ENCODE measurements at regions not wholly inside any gene's neighbourhood (a gene's known extent, or its start where the extent isn't known, plus 50 kb on each side); places are given as distances from the start of the nearest gene placed in this dataset.

GRCh38 chr11:81634483-81634882 lies 1099.2 kb downstream of the FAM181B start:
- no peaks in the 10 kb centered on the region for H3K27me3 ChIP-seq (ENCODE audit: control insufficient read depth in 1 of 2, insufficient read depth in 2 of 2, low read length in 2 of 2)
- no peaks in the 10 kb centered on the region for H3K4me1 ChIP-seq (ENCODE audit: insufficient read depth, low read length)
- H3K36me3 ChIP-seq (ENCODE audit: insufficient read depth, low read length) = no peaks in the 10 kb centered on the region

DNA sequence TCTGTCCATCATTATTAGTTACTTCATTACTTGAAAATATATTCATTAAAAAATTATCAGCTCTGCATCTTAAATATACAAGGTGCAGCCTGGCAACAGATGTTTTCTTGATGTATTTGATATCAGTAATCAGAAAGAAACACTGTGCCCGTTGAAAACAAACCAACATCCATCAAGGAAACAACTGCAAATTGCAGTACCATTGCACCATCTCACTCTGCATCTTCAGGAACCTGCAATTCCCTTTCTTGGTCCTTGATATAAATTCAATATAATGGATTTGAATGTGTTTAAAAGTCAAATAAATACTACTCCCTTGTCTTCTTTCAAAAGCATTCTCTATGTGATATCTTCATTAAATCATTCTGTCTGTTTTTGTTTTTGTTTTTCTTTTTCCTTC lies 1131.2 kb downstream of the FAM181B start:
- H3K4me1 ChIP-seq (ENCODE audit: insufficient read depth, low read length) = no peaks in the 10 kb centered on the region
- no peaks in the 10 kb centered on the region for H3K27me3 ChIP-seq (ENCODE audit: control insufficient read depth in 1 of 2, insufficient read depth in 2 of 2, low read length in 2 of 2)
- H3K9me3 ChIP-seq (ENCODE audit: low read length) = no peaks in the 10 kb centered on the region
- H3K27ac ChIP-seq (ENCODE audit: low read depth, low read length) = no peak overlapping the region
- H3K4me3 ChIP-seq (ENCODE audit: low read depth in 1 of 2, low read length in 2 of 2) = no peak overlapping the region
- no peak overlapping the region for H3K9ac ChIP-seq (ENCODE audit: low read length)
- no peaks in the 10 kb centered on the region for H3K36me3 ChIP-seq (ENCODE audit: insufficient read depth, low read length)

More at GRCh38 chr11:81634483-81634882, 1099.2 kb downstream of the FAM181B start:
- Histone ChIP-seq H3K9me3 (ENCODE audit: low read length) (no peaks in the 10 kb centered on the region), H3K4me3 (ENCODE audit: low read depth in 1 of 2, low read length in 2 of 2) (no peak overlapping the region), H3K27ac (ENCODE audit: low read depth, low read length) (no peak overlapping the region), H3K9ac (ENCODE audit: low read length) (no peak overlapping the region)

DNA sequence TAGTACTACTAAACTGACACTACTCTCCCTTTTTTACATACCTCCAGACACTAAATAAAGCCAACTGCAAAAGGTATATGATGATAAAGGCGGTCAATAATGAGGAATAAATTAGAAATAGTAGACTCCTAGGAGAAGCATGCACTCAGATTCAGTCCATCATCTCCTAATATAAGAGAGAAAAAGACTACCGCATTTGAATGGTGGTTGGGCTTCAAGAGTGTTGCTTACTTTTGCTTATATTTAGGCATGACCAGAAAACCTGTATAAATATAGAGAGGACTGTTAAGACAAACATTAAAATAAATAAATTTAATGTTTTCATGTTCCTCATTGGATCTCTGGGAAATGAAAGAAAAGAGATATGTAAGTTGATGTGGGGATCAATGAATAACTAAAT lies 1137.0 kb downstream of the FAM181B start:
- H3K27me3 ChIP-seq (ENCODE audit: control insufficient read depth in 1 of 2, insufficient read depth in 2 of 2, low read length in 2 of 2) = no peaks in the 10 kb centered on the region
- H3K9me3 ChIP-seq (ENCODE audit: low read length) = no peaks in the 10 kb centered on the region
- H3K4me3 ChIP-seq (ENCODE audit: low read depth in 1 of 2, low read length in 2 of 2) = no peak overlapping the region
- no peaks in the 10 kb centered on the region for H3K4me1 ChIP-seq (ENCODE audit: insufficient read depth, low read length)
- no peak overlapping the region for H3K27ac ChIP-seq (ENCODE audit: low read depth, low read length)
- no peak overlapping the region for H3K9ac ChIP-seq (ENCODE audit: low read length)
- no peaks in the 10 kb centered on the region for H3K36me3 ChIP-seq (ENCODE audit: insufficient read depth, low read length)

GRCh38 chr11:81585390-81585933 lies 1148.2 kb downstream of the FAM181B start:
- H3K27ac ChIP-seq (ENCODE audit: low read depth, low read length) = no peak overlapping the region
- H3K4me1 ChIP-seq (ENCODE audit: insufficient read depth, low read length) = no peaks in the 10 kb centered on the region
- H3K9me3 ChIP-seq (ENCODE audit: low read length) = no peaks in the 10 kb centered on the region
- H3K4me3 ChIP-seq (ENCODE audit: low read depth in 1 of 2, low read length in 2 of 2) = no peak overlapping the region
- H3K27me3 ChIP-seq (ENCODE audit: control insufficient read depth in 1 of 2, insufficient read depth in 2 of 2, low read length in 2 of 2) = no peaks in the 10 kb centered on the region
- H3K9ac ChIP-seq (ENCODE audit: low read length) = no peak overlapping the region
- no peaks in the 10 kb centered on the region for H3K36me3 ChIP-seq (ENCODE audit: insufficient read depth, low read length)

DNA sequence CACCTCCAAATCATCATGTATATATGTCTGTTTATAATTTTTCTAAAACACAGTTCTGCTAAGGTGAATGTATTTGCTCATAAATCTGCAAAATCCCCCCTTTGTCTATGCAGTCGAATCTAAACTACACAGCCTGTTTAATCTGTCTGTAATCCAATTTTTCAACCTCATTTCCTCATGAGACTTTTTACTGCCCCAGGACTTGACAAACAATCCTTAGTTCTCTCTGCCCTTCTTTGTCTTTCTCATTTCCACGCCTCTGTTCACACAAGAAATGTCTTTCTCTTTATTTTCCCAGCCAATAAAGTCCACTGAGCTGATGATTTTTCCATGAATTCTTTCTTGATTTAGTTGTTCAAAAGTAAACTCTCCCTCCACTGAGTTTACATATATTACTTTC lies 1154.3 kb downstream of the FAM181B start:
- no peaks in the 10 kb centered on the region for H3K36me3 ChIP-seq (ENCODE audit: insufficient read depth, low read length)
- no peaks in the 10 kb centered on the region for H3K27me3 ChIP-seq (ENCODE audit: control insufficient read depth in 1 of 2, insufficient read depth in 2 of 2, low read length in 2 of 2)
- no peak overlapping the region for H3K9ac ChIP-seq (ENCODE audit: low read length)
- no peak overlapping the region for H3K4me3 ChIP-seq (ENCODE audit: low read depth in 1 of 2, low read length in 2 of 2)
- no peaks in the 10 kb centered on the region for H3K4me1 ChIP-seq (ENCODE audit: insufficient read depth, low read length)
- no peaks in the 10 kb centered on the region for H3K9me3 ChIP-seq (ENCODE audit: low read length)
- H3K27ac ChIP-seq (ENCODE audit: low read depth, low read length) = no peak overlapping the region

GRCh38 chr11:81578571-81578970 lies 1155.1 kb downstream of the FAM181B start:
- Histone ChIP-seq H3K27me3 (ENCODE audit: control insufficient read depth in 1 of 2, insufficient read depth in 2 of 2, low read length in 2 of 2) (no peaks in the 10 kb centered on the region), H3K9ac (ENCODE audit: low read length) (no peak overlapping the region), H3K27ac (ENCODE audit: low read depth, low read length) (no peak overlapping the region), H3K4me1 (ENCODE audit: insufficient read depth, low read length) (no peaks in the 10 kb centered on the region), H3K4me3 (ENCODE audit: low read depth in 1 of 2, low read length in 2 of 2) (no peak overlapping the region), H3K9me3 (ENCODE audit: low read length) (no peaks in the 10 kb centered on the region), H3K36me3 (ENCODE audit: insufficient read depth, low read length) (no peaks in the 10 kb centered on the region)

DNA sequence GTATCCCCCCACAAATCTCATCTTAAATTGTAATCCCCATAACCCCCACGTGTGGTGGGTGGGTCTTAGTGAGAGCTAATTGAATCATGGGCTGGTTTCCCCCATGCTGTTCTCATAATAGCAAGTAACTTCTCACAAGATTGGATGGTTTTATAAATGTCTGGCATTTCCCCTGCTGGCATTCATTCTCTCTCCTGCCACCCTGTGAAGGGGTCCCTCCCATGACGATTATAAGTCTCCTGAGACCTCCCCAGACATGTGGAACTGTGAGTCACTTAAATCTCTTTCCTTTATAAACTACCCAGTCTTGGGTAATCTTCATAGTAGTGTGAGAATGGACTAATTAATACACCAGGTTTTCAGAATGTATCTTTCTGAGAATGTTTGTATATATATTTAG lies 1159.4 kb downstream of the FAM181B start:
- Histone ChIP-seq H3K4me1 (ENCODE audit: insufficient read depth, low read length) (no peaks in the 10 kb centered on the region), H3K9me3 (ENCODE audit: low read length) (no peaks in the 10 kb centered on the region), H3K4me3 (ENCODE audit: low read depth in 1 of 2, low read length in 2 of 2) (no peak overlapping the region), H3K9ac (ENCODE audit: low read length) (no peak overlapping the region), H3K36me3 (ENCODE audit: insufficient read depth, low read length) (no peaks in the 10 kb centered on the region), H3K27me3 (ENCODE audit: control insufficient read depth in 1 of 2, insufficient read depth in 2 of 2, low read length in 2 of 2) (no peaks in the 10 kb centered on the region), H3K27ac (ENCODE audit: low read depth, low read length) (no peak overlapping the region)

GRCh38 chr11:81573367-81573766 lies 1160.3 kb downstream of the FAM181B start:
- Histone ChIP-seq H3K9ac (ENCODE audit: low read length) (no peak overlapping the region), H3K4me3 (ENCODE audit: low read depth in 1 of 2, low read length in 2 of 2) (no peak overlapping the region), H3K27ac (ENCODE audit: low read depth, low read length) (no peak overlapping the region), H3K9me3 (ENCODE audit: low read length) (no peaks in the 10 kb centered on the region), H3K4me1 (ENCODE audit: insufficient read depth, low read length) (no peaks in the 10 kb centered on the region), H3K27me3 (ENCODE audit: control insufficient read depth in 1 of 2, insufficient read depth in 2 of 2, low read length in 2 of 2) (no peaks in the 10 kb centered on the region), H3K36me3 (ENCODE audit: insufficient read depth, low read length) (no peaks in the 10 kb centered on the region)

DNA sequence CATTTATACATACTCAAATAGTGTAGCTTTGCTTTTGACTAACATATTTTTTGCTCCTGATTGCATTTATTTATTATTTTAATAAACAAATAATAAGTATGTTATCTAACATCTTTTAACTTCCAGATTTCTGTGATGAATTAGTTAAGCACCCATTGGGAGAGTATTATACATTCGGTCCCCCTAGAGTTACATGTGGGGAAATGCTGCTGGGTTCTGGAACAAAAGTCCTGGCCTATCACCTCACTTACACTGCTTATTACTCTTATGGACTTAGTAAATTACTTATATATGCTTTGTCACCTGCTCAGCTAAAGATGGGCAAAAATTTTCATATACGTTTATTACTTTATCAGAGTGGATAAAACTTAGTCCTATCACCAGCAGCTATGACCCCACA lies 1163.0 kb downstream of the FAM181B start:
- H3K27me3 ChIP-seq (ENCODE audit: control insufficient read depth in 1 of 2, insufficient read depth in 2 of 2, low read length in 2 of 2) = no peaks in the 10 kb centered on the region
- H3K36me3 ChIP-seq (ENCODE audit: insufficient read depth, low read length) = no peaks in the 10 kb centered on the region
- H3K27ac ChIP-seq (ENCODE audit: low read depth, low read length) = no peak overlapping the region
- H3K4me1 ChIP-seq (ENCODE audit: insufficient read depth, low read length) = no peaks in the 10 kb centered on the region
- H3K4me3 ChIP-seq (ENCODE audit: low read depth in 1 of 2, low read length in 2 of 2) = no peak overlapping the region
- no peak overlapping the region for H3K9ac ChIP-seq (ENCODE audit: low read length)
- H3K9me3 ChIP-seq (ENCODE audit: low read length) = no peaks in the 10 kb centered on the region

DNA sequence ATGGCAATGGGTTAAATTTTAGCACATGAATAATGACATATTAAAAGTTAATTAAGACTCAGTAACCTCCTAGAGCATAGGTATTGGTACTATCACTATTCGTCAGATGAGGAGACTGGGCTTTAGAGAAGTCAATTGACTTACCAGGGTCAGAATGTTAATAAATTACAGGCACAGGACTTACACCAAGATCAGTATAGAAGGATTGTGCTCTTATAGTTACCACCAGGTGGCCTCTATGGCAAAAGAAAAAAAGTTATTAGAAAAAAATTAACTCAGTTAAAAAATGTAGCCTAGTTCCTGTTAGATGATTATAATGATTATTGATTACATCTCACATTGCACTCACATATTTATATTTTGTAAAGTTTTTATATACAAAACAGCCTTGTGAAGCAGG lies 1163.7 kb downstream of the FAM181B start:
- Histone ChIP-seq H3K4me3 (ENCODE audit: low read depth in 1 of 2, low read length in 2 of 2) (no peak overlapping the region), H3K9ac (ENCODE audit: low read length) (no peak overlapping the region), H3K36me3 (ENCODE audit: insufficient read depth, low read length) (no peaks in the 10 kb centered on the region), H3K4me1 (ENCODE audit: insufficient read depth, low read length) (no peaks in the 10 kb centered on the region), H3K27me3 (ENCODE audit: control insufficient read depth in 1 of 2, insufficient read depth in 2 of 2, low read length in 2 of 2) (no peaks in the 10 kb centered on the region), H3K9me3 (ENCODE audit: low read length) (no peaks in the 10 kb centered on the region), H3K27ac (ENCODE audit: low read depth, low read length) (no peak overlapping the region)

DNA sequence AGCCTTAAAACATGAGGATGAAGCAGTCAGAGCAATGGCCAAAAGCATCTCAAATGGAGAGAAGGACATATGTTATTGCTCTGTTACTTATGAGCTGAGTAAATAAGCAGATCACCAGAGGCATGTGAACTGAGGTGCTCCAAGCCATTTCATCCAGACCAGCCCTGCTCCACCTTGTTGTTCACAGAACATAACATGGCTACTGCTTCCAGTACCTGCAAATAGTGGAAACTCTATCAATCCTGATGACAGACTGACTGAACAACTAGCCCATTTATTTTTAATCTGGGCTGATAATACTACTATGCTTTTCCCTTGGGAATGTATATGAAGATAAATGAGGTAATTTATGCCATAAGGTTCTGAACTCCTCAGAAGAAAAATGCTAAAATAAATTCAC lies 1164.7 kb downstream of the FAM181B start:
- H3K27me3 ChIP-seq (ENCODE audit: control insufficient read depth in 1 of 2, insufficient read depth in 2 of 2, low read length in 2 of 2) = no peaks in the 10 kb centered on the region
- no peaks in the 10 kb centered on the region for H3K9me3 ChIP-seq (ENCODE audit: low read length)
- no peak overlapping the region for H3K9ac ChIP-seq (ENCODE audit: low read length)
- H3K4me3 ChIP-seq (ENCODE audit: low read depth in 1 of 2, low read length in 2 of 2) = no peak overlapping the region
- no peaks in the 10 kb centered on the region for H3K4me1 ChIP-seq (ENCODE audit: insufficient read depth, low read length)
- no peaks in the 10 kb centered on the region for H3K36me3 ChIP-seq (ENCODE audit: insufficient read depth, low read length)
- H3K27ac ChIP-seq (ENCODE audit: low read depth, low read length) = no peak overlapping the region

DNA sequence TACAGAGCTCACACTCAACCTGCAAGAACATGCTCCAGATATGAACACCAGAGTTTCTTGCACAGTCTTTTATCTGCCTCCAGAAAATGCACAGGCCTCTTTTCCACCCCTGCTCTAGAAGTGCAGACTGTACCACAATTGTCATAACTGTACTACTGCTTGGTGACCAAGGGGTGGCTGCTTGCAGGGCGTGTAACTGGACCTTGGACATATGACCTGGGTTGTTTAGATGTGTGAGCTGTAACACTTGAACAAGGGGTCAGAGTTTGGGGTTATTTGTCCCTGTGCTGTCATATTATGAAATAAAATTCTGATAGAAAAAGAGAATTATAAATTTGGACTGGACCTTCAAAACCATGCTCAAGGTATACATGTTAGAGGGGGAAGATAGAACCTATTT lies 1185.5 kb downstream of the FAM181B start:
- Histone ChIP-seq H3K4me1 (ENCODE audit: insufficient read depth, low read length) (no peaks in the 10 kb centered on the region), H3K27ac (ENCODE audit: low read depth, low read length) (no peak overlapping the region), H3K9me3 (ENCODE audit: low read length) (no peaks in the 10 kb centered on the region), H3K4me3 (ENCODE audit: low read depth in 1 of 2, low read length in 2 of 2) (no peak overlapping the region), H3K36me3 (ENCODE audit: insufficient read depth, low read length) (no peaks in the 10 kb centered on the region), H3K27me3 (ENCODE audit: control insufficient read depth in 1 of 2, insufficient read depth in 2 of 2, low read length in 2 of 2) (no peaks in the 10 kb centered on the region), H3K9ac (ENCODE audit: low read length) (no peak overlapping the region)

Data from muscle layer of colon (tissue), 2 donors.